PC-9 (cell line): ENCODE measurements at regions not wholly inside any gene's neighbourhood (a gene's known extent, or its start where the extent isn't known, plus 50 kb on each side); places are given as distances from the start of the nearest gene placed in this dataset.

Experiments used
- EZH2 ChIP-seq: fragments of 200-600 bp; sonication (generic); IDR thresholded peaks from 2 replicates; pipeline ENCODE4 v1.8.0; 2017; ENCODE audit warnings: antibody characterized with exemption, low read depth
- TF ChIP-seq, protein P1 (sequence below): fragments of 200-600 bp; sonication (generic); conservative IDR thresholded peaks from 2 replicates; pipeline ENCODE4 v1.6.1; 2017; ENCODE audit warnings: mixed run types, antibody characterized with exemption, mild to moderate bottlenecking, moderate library complexity

DNA sequence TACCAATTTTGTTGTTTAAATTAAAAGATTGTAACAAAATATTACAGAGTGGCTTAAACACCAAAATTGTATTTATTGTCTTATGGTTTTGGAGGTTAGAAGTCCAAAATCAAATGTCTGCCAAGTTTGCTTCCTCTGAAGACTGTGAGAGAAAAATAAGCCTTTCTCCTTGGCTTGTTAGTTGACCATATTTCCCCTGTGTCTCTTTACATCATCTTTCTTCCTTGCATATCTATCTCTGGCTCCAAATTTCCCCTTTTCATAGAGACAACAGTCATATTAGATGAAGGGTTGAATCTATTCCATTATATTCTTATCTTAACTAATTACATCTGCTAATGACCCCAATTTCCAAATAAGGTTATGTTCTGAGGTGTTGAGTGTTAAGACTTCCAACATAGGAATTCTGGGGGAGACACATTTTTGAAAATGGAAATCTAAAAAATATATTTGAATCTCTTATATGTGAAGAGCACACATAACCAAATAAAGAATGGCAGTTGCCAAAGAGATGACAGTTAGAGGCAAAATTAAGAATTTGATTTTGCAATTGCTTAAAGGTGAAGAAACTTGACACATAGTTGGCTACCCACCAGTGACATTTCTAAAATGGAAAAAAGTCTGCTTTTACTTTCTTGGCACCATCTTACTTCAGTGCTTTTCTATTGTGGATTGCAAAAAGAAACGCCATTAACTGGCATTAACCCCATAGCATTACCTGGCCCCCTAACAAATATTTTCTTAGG lies 407.2 kb downstream of the FSCB start:
- TF ChIP-seq EZH2: no peak
- TF ChIP-seq, protein P1, sequence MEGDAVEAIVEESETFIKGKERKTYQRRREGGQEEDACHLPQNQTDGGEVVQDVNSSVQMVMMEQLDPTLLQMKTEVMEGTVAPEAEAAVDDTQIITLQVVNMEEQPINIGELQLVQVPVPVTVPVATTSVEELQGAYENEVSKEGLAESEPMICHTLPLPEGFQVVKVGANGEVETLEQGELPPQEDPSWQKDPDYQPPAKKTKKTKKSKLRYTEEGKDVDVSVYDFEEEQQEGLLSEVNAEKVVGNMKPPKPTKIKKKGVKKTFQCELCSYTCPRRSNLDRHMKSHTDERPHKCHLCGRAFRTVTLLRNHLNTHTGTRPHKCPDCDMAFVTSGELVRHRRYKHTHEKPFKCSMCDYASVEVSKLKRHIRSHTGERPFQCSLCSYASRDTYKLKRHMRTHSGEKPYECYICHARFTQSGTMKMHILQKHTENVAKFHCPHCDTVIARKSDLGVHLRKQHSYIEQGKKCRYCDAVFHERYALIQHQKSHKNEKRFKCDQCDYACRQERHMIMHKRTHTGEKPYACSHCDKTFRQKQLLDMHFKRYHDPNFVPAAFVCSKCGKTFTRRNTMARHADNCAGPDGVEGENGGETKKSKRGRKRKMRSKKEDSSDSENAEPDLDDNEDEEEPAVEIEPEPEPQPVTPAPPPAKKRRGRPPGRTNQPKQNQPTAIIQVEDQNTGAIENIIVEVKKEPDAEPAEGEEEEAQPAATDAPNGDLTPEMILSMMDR: no peak
